Astrocyte of the cerebellum (primary cell): ENCODE measurements at regions not wholly inside any gene's neighbourhood (a gene's known extent, or its start where the extent isn't known, plus 50 kb on each side); places are given as distances from the start of the nearest gene placed in this dataset.
"Not testable (repeated sequence)": the region's sequence is repeated elsewhere in the genome, so short reads cannot be mapped to it uniquely, and the experiment has no call there.

Experiments
- DNase-seq: peaks from one replicate; pipeline ENCODE4 v3.0.0-alpha.2; 2011; ENCODE audit warnings: low read depth
- H3K4me3 ChIP-seq: 2 replicates; pipeline ENCODE4 v1.5.1; 2011; ENCODE audit warnings: mild to moderate bottlenecking, low read depth, low read length, moderate library complexity
- CTCF ChIP-seq: IDR thresholded peaks from 2 replicates; pipeline ENCODE4 v1.5.1; 2012; ENCODE audit warnings: low read length, low read depth, moderate library complexity, mild to moderate bottlenecking; ENCODE audit errors: missing control alignments
- in situ Hi-C: cut with HindIII; loops from 2 replicates; pipeline ENCODE4 v1.10.0; 2017; ENCODE audit warnings: low sequenced_read_pairs

- DNase-seq, result no peak
- no peak for TF ChIP-seq CTCF
- in situ Hi-C loops, result no loop called here
- H3K4me3 ChIP-seq, result no peak overlapping the region
Measured at GRCh38 chr3:151675858-151676615, 57.7 kb upstream of the AADACL2 start.

GRCh38 chr3:151673974-151674373 is 59.8 kb upstream of the AADACL2 start:
- no peak for DNase-seq
- no peak for TF ChIP-seq CTCF
- in situ Hi-C loops, result no loop called here
- no peak overlapping the region for H3K4me3 ChIP-seq

GRCh38 chr3:151667762-151668161 is 66.0 kb upstream of the AADACL2 start:
- H3K4me3 ChIP-seq, in situ Hi-C loops, DNase-seq: not testable (repeated sequence)

- TF ChIP-seq CTCF, result no peak
- H3K4me3 ChIP-seq, result no peak overlapping the region
- DNase-seq, result no peak
- in situ Hi-C loops, result no loop called here
Measured at GRCh38 chr3:151660885-151661284, 72.8 kb upstream of the AADACL2 start.

GRCh38 chr3:151644986-151645385 is 88.7 kb upstream of the AADACL2 start:
- no peak for DNase-seq
- no peak for TF ChIP-seq CTCF
- in situ Hi-C loops, result no loop called here

GRCh38 chr3:151644020-151644620 is 89.6 kb upstream of the AADACL2 start:
- DNase-seq, result no peak
- no peak for TF ChIP-seq CTCF
- no peak overlapping the region for H3K4me3 ChIP-seq
- in situ Hi-C loops, result no loop called here

More at GRCh38 chr3:151644986-151645385, 88.7 kb upstream of the AADACL2 start:
- no peak overlapping the region for H3K4me3 ChIP-seq

GRCh38 chr3:151639418-151639740 is 94.3 kb upstream of the AADACL2 start:
- no peak for TF ChIP-seq CTCF
- no peak overlapping the region for H3K4me3 ChIP-seq
- in situ Hi-C loops, result no loop called here
- no peak for DNase-seq
